HepG2 (cell line): ENCODE measurements at regions not wholly inside any gene's neighbourhood (a gene's known extent, or its start where the extent isn't known, plus 50 kb on each side); places are given as distances from the start of the nearest gene placed in this dataset.

Experiments
- ATAC-seq: fragments of 200-7000 bp; cut with Tn5 transposase; 3 replicates; pipeline ENCODE4 v1.9.1; 2020; ENCODE audit warnings: mild to moderate bottlenecking, moderate library complexity
- BruUV-seq: library from RNA; stranded (reverse); fragments of 400-500 nt; replicated peaks from 2 replicates; lab custom pipeline; 2021; lab: Mats Ljungman, UMichigan
- CTCF ChIA-PET: fragments of 300-600 bp; formaldehyde crosslinking; extraction: SDS; loops from one replicate; lab custom pipeline; 2021; ENCODE audit warnings: low total read pairs, inconsistent platforms, low intra/inter-chr PET ratio; lab: Yijun Ruan, JAX
- POLR2A ChIA-PET: fragments of 350-600 bp; sonication (Branson Sonifier 250); formaldehyde crosslinking; loops from one replicate; lab custom pipeline; 2020; ENCODE audit warnings: antibody characterized with exemption, inconsistent platforms; lab: Yijun Ruan, JAX
- DNase-seq: peaks from one replicate; pipeline ENCODE4 v3.0.0-alpha.2; 2015; ENCODE audit warnings: low spot score
- FAIRE-seq: peaks from 3 replicates; lab custom pipeline; 2011; peaks lifted over from hg19 to GRCh38; lab: Jason Lieb, UNC
- H2AFZ ChIP-seq: one replicate; pipeline ENCODE4 v1.6.1; 2011; ENCODE audit warnings: low read length, inconsistent platforms
- H3K27ac ChIP-seq: fragments of 300-600 bp; 3 replicates; pipeline ENCODE4 v1.8.0; 2011; ENCODE audit warnings: mixed run types, mild to moderate bottlenecking, mixed read lengths, low read length, inconsistent platforms; ENCODE audit not compliant: insufficient read depth; ENCODE audit errors: extremely low read length
- H3K27me3 ChIP-seq, 2 experiments: fragments of 200-600 bp in 1 of 2; 2 replicates in 1 of 2; 3 replicates in 1 of 2; pipeline versions ENCODE4 v1.6.0 to v1.8.0; 2011; ENCODE audit warnings: low read length in 2 of 2, mild to moderate bottlenecking in 2 of 2, moderate library complexity in 2 of 2, inconsistent platforms in 1 of 2; ENCODE audit not compliant: insufficient read depth in 2 of 2, control insufficient read depth in 1 of 2
- H3K36me3 ChIP-seq, 2 experiments: fragments of 200-600 bp in 1 of 2; replicated peaks in 1 of 2; 2 replicates in 1 of 2; 3 replicates in 1 of 2; pipeline versions ENCODE4 v1.5.1 to v1.8.0; 2011; ENCODE audit warnings: low read length in 2 of 2, inconsistent platforms in 1 of 2; ENCODE audit not compliant: insufficient read depth in 2 of 2, control insufficient read depth in 1 of 2
- H3K4me1 ChIP-seq: 2 replicates; pipeline ENCODE4 v1.5.1; 2012; ENCODE audit warnings: low read length, inconsistent platforms; ENCODE audit not compliant: insufficient read depth
- H3K4me2 ChIP-seq: 2 replicates; pipeline ENCODE4 v1.6.0; 2011; ENCODE audit warnings: low read depth, low read length, inconsistent platforms
- H3K4me3 ChIP-seq, 3 experiments: fragments of 200-600 bp in 1 of 3; sonication (generic), shearing (Covaris generic) in 1 of 3; replicated peaks in 1 of 3; 2 replicates each; pipeline ENCODE4 v1.5.1; 2011 to 2016; ENCODE audit warnings: low read length in 3 of 3, inconsistent platforms in 2 of 3, low read depth in 2 of 3, mild to moderate bottlenecking in 2 of 3, control low read depth in 1 of 3, mixed read lengths in 1 of 3; ENCODE audit not compliant: insufficient read depth in 1 of 3
- H3K79me2 ChIP-seq: one replicate; pipeline ENCODE4 v1.6.1; 2011; ENCODE audit warnings: low read length, inconsistent platforms; ENCODE audit not compliant: insufficient read depth
- H3K9ac ChIP-seq: 2 replicates; pipeline ENCODE4 v1.6.0; 2011; ENCODE audit warnings: mild to moderate bottlenecking, low read depth, low read length, inconsistent platforms; ENCODE audit not compliant: insufficient read depth
- H3K9me3 ChIP-seq: 2 replicates; pipeline ENCODE4 v1.5.1; 2012; ENCODE audit warnings: mild to moderate bottlenecking, low read length
- H4K20me1 ChIP-seq: 2 replicates; pipeline ENCODE4 v1.6.0; 2011; ENCODE audit warnings: inconsistent platforms, mild to moderate bottlenecking, low read length, moderate library complexity; ENCODE audit not compliant: insufficient read depth
- FOSL2 ChIP-seq: sonication (generic); formaldehyde crosslinking; IDR thresholded peaks from 2 replicates; pipeline ENCODE4 v1.4.0; 2020; ENCODE audit warnings: missing genetic modification reagents
- MLXIP ChIP-seq: sonication (generic); formaldehyde crosslinking; IDR thresholded peaks from 2 replicates; pipeline ENCODE4 v1.9.0; 2021; ENCODE audit warnings: missing genetic modification reagents, borderline replicate concordance
- TFAP4 ChIP-seq: sonication (generic); IDR thresholded peaks from 2 replicates; pipeline ENCODE4 v1.6.1; 2016; ENCODE audit warnings: low read depth, borderline replicate concordance
- TRAFD1 ChIP-seq: sonication (generic); formaldehyde crosslinking; IDR thresholded peaks from 2 replicates; pipeline ENCODE4 v1.5.1; 2020; ENCODE audit warnings: missing genetic modification reagents, mild to moderate bottlenecking, borderline replicate concordance
- ZBTB7A ChIP-seq: sonication (generic); formaldehyde crosslinking; IDR thresholded peaks from 2 replicates; pipeline ENCODE4 v1.8.0; 2022; ENCODE audit warnings: mild to moderate bottlenecking, missing genetic modification reagents
- WGBS: methylation state at CpG from one replicate; pipeline ENCODE4 v1.1.6; 2017; ENCODE audit warnings: low lambda C conversion rate; 5-methylcytosine and 5-hydroxymethylcytosine counted together
- in situ Hi-C: cut with HindIII; loops from 2 replicates; pipeline ENCODE4 v1.10.0; 2017; ENCODE audit warnings: low pct_unique_long_range_greater_than_20kb; ENCODE audit not compliant: extremely low pct_ligation_motif_present
- intact Hi-C: fragments of 100-400 bp; cut with micrococcal nuclease; formaldehyde crosslinking; loops from one replicate; pipeline ENCODE4 v1.10.0; 2022; ENCODE audit not compliant: unreplicated experiment

- H3K4me1 ChIP-seq, result no peaks in the 10 kb centered on the region
- no peaks in the 10 kb centered on the region for H3K27me3 ChIP-seq
- in situ Hi-C loops, result no loop called here
- H3K9ac ChIP-seq, result no peak overlapping the region
- H2AFZ ChIP-seq, result no peak overlapping the region
- no peak overlapping the region for H3K4me3 ChIP-seq
- no peak overlapping the region for H3K4me2 ChIP-seq
- no TSS peak for BruUV-seq
- no peak for TF ChIP-seq MLXIP (CRISPR knock-in tag)
- TF ChIP-seq FOSL2, result peak; percentile 62
- no peak for TF ChIP-seq ZBTB7A (CRISPR knock-in tag)
- FAIRE-seq (no peak), DNase-seq (peak; percentile 29), ATAC-seq (no peak)
- no peaks in the 10 kb centered on the region; the same call in 1 of the 2 replicates for H3K9me3 ChIP-seq
- no peaks in the 10 kb centered on the region for H4K20me1 ChIP-seq
- H3K79me2 ChIP-seq, result no peaks in the 10 kb centered on the region
- ChIA-PET CTCF (no interaction called here), POLR2A (no interaction called here)
- H3K27ac ChIP-seq, result no peak overlapping the region
- intact Hi-C loops, result no loop called here
- no peaks in the 10 kb centered on the region for H3K36me3 ChIP-seq
These were observed 484.0 kb upstream of the MBL2 start for GRCh38 chr10:53256623-53257022.

- no peaks in the 10 kb centered on the region for H3K36me3 ChIP-seq
- DNase-seq, result no peak
- intact Hi-C loops, result no loop called here
- H3K79me2 ChIP-seq, result no peaks in the 10 kb centered on the region
- no peaks in the 10 kb centered on the region; the same call in 1 of the 2 replicates for H3K9me3 ChIP-seq
- H3K4me2 ChIP-seq, result no peak overlapping the region
- ChIA-PET CTCF (no interaction called here), POLR2A (no interaction called here)
- no peaks in the 10 kb centered on the region for H3K4me1 ChIP-seq
- no peak overlapping the region for H3K9ac ChIP-seq
- FAIRE-seq, result no peak
- BruUV-seq, result no TSS peak
- H3K27ac ChIP-seq, result no peak overlapping the region
- in situ Hi-C loops, result no loop called here
- no peaks in the 10 kb centered on the region for H4K20me1 ChIP-seq
- no peak for ATAC-seq
- H3K4me3 ChIP-seq, result no peak overlapping the region
- 48% methylated on average over 1 of the region's 1 CpG for WGBS
- no peak overlapping the region for H2AFZ ChIP-seq
- no peaks in the 10 kb centered on the region for H3K27me3 ChIP-seq
- no peak for TF ChIP-seq TFAP4
- no peak for TF ChIP-seq TRAFD1 (CRISPR knock-in tag)
These were observed 483.1 kb upstream of the MBL2 start for GRCh38 chr10:53255661-53256205.
